NCI-H2107 treated with DMSO at 0.1 percent for 48 hours (cell line): ENCODE measurements at regions not wholly inside any gene's neighbourhood (a gene's known extent, or its start where the extent isn't known, plus 50 kb on each side); places are given as distances from the start of the nearest gene placed in this dataset.

ENCODE experiments used
- DNase-seq: peaks from one replicate; lab custom pipeline; 2025; ENCODE audit not compliant: unreplicated experiment; lab: John Stamatoyannopoulos, UW

- DNase-seq = no peak
These were observed 91.1 kb upstream of the KCNMB2 start for GRCh38 chr3:178445139-178445538.

GRCh38 chr3:178446059-178446458 lies 90.2 kb upstream of the KCNMB2 start:
- no peak for DNase-seq

- no peak for DNase-seq
These were observed 85.8 kb upstream of the KCNMB2 start for GRCh38 chr3:178450476-178450875.

- no peak for DNase-seq
These were observed 84.4 kb upstream of the KCNMB2 start for GRCh38 chr3:178451799-178452198.

- DNase-seq = no peak
These were observed 81.5 kb upstream of the KCNMB2 start for GRCh38 chr3:178454726-178455125.

GRCh38 chr3:178455226-178455625 lies 81.0 kb upstream of the KCNMB2 start:
- DNase-seq = no peak

DNA sequence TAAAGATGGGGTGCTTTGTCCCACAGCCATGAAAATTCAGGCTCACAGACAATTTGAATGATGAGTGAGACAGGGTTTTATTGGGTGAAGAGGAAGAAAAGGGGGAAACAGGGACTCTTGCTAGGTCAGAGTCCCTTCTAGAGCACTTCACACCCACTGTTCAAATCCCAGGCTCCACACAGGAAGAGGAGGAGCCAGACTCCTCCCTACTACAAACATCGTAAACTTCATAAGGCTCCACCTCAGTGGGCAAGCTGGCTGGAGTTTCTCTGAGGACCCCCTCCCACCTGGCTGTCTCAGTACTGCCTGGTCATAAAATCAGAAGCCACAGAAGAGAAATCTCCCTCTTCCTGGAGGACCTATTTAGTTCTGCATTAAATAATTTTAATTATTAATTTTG lies 80.3 kb upstream of the KCNMB2 start:
- no peak for DNase-seq

DNA sequence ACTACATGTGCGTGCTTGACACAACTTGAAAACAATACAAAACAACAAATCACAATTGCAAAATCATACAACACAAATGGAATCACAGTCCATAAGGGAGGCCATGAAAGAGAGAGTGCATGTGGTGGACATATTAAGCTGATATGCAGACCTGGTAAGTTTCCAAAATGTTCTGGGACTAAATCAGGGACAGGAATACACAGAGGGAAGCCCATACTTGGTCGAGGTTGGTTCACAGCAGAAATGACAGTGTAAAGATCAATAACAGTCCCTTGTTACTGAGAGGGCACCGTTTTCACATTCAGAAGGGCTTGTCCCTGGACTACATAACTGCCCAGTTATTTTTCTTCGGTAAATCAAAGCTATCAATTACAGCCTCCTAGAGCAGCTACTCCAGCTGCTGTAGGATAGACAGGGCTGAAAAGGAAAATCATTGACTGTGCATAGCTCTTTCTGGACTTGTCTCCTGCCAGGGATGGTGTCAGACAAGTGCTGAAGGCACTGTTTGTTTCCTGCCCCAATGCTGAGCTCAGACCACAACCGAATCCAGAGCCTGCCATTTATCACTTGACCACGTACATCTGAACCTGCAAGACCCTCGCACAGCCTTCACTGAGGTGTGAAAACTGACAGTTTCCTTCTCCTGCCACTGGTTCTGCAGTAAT lies 79.5 kb upstream of the KCNMB2 start:
- no peak for DNase-seq

- no peak for DNase-seq
These were observed 78.7 kb upstream of the KCNMB2 start for GRCh38 chr3:178457511-178457910.

DNA sequence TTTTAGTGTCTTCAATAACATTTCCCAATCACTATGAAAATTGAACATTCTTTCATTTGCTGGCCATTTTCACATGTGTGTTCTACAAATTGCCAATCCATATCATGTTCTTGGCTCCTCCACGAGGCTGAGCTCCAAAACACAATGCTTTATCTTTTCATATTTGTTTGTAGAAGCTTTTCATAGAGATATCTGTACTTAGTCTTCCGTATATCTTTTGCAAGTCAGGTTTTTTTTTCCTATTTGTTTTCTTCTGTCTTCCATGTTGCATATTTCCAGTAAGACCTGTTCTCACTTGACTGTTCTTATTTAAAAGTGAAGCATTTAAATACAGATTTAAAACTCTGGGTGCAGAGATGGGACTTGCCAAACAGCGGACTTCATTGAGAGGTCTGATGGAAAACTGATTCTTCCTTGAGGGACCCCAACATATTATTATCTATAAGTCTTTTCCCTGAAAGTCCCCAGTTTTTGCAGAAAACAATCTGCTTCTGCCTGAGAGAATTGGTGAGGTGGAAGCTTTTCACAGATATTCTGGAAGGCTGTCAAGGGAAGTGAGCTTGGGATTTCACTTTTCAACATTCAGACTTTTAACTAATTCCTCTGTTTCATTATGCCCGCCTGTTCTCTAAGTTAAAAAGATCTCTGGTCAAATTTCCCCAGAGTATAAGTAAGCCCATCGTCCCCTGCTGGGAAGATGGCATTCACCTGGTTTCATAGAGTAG lies 77.8 kb upstream of the KCNMB2 start:
- DNase-seq = no peak

- no peak for DNase-seq
These were observed 77.2 kb upstream of the KCNMB2 start for GRCh38 chr3:178459038-178459410.

- no peak for DNase-seq
These were observed 70.7 kb upstream of the KCNMB2 start for GRCh38 chr3:178465260-178466180.

DNA sequence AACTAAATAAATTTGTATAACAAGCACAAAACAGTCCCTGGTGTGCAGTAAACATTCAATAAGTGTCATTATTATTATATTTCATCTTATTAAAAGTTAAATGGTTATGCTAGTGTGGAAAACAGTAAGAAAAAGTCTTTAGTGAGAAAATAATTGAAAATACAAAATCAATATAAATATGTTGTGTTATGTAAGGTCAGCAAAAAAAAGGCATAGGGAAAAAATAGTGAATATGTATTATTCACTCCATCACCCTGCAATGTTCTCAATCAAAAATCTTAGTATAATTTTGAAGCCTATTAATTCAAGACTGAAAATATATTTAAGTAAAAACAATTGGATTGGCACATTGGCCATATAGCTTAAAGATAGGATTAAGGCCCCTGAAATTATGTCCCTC lies 63.3 kb upstream of the KCNMB2 start:
- no peak for DNase-seq

- no peak for DNase-seq
These were observed 61.7 kb upstream of the KCNMB2 start for GRCh38 chr3:178474526-178474925.

DNA sequence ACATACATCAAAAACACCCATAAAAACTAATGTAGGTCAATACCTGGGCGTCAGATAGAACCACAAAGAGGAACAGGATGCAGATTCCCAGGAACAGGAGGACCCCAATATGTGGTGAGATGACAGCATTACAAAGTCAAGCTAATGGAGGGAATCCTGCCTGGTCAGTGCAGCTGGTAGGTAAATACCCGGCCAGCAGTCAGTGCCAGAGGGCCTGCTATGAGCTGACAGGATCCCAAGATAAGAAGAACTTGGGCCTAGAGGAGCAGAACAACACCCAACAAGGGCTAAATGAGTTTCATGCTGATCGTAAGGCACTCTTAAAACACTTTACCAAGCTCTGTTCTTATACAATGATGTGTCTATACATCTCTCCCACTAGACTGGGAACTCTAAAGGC lies 61.2 kb upstream of the KCNMB2 start:
- DNase-seq = no peak

DNA sequence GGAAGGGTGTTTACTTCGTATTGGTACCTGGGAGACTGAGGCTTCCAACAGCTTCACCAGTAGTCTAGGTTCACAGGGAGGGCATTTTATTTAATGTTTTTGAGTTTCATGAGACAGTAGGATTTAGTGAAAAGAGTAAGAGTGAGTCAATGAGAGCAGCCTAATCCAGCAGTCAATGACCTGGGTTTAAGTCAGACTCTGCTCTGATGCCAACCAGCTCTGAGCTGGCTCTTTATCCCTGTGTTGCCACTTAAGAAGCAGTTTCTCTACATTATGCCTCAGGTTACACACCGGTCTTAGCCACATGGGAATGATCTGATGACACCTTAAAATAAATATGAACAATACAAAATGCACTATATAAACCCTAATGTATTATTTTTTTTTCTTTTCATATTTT lies 59.4 kb upstream of the KCNMB2 start:
- no peak for DNase-seq

- DNase-seq = no peak
These were observed 56.8 kb upstream of the KCNMB2 start for GRCh38 chr3:178479446-178479845.

DNA sequence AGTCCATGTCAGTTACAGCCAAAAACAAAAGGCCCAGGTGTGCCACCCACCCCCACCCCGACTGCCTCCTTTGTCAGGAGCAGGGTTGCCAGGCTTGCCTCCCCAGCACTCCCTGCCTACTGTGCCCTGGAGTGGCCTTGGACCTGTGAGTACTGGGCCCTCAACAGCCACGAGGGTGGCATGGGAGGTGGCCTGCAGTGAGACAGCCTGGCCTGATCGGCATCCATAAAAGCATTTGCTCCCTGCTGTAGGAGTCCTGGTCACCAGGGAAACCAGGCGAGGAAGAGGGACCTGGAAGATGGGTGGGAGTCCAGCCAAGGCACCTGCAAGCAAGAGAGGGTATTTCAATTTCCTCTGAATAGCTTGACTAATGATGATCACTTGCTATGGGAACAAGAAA lies 56.4 kb upstream of the KCNMB2 start:
- DNase-seq = no peak

- DNase-seq = no peak
These were observed 56.0 kb upstream of the KCNMB2 start for GRCh38 chr3:178480274-178480673.

- no peak for DNase-seq
These were observed 55.4 kb upstream of the KCNMB2 start for GRCh38 chr3:178480795-178481194.

- DNase-seq = no peak
These were observed 53.3 kb upstream of the KCNMB2 start for GRCh38 chr3:178482981-178483380.

DNA sequence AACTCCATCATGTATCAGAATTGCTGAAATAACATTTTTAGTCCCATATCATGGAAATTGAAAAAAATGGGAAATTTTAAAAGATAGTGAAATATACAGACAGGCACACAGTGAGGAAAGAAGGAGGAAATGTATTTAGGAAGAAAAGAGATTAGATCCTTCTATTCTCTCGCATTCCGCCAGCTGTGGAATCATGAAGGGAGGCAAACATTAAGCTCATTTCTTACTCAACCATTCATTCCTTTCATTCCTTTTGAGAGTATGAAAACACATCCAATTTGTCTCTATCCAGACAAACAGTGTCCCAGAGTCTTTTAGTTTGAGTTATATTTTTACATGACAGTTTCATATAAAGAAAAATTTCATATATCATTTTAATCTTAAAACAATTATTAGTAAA lies 52.5 kb upstream of the KCNMB2 start:
- no peak for DNase-seq
